Activated CD8-positive, alpha-beta memory T cell treated with anti-CD3 and anti-CD28 coated beads, Interleukin-2, amount 50 U/mL, for 1 hour (primary cell): ENCODE measurements at regions not wholly inside any gene's neighbourhood (a gene's known extent, or its start where the extent isn't known, plus 50 kb on each side); places are given as distances from the start of the nearest gene placed in this dataset.
"Not testable (repeated sequence)": the region's sequence is repeated elsewhere in the genome, so short reads cannot be mapped to it uniquely, and the experiment has no call there.

ENCODE experiments used
- DNase-seq: peaks from one replicate; pipeline ENCODE4 v3.0.0-alpha.2; 2020; ENCODE audit errors: extremely low read depth

- not testable (repeated sequence) for DNase-seq
Observed at GRCh38 chr2:129833465-129833864, 146.0 kb upstream of the RAB6C start.

- DNase-seq, result no peak
Observed at GRCh38 chr2:129847043-129847442, 132.4 kb upstream of the RAB6C start.

- no peak for DNase-seq
Observed at GRCh38 chr2:129849559-129850160, 129.8 kb upstream of the RAB6C start.

DNA sequence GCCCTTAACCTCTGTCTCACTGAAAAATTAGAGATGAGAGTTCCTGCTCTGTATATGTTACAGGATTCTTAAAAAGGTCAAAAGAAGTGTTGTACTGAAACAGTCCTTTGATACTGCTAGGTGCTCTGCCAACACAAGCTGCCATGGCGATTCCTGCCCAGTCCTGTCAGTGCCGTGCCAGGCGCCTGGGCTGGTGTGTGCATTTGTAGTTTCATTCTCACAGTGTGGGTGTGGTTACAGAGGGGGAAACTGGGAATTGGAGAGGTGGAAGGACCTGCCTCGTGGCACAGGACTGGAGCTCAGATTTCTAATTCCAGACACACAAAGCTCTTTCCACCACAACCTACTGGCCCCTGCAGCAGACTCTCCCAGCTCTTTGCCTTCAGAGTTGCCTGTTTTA is 122.3 kb upstream of the RAB6C start:
- no peak for DNase-seq

DNA sequence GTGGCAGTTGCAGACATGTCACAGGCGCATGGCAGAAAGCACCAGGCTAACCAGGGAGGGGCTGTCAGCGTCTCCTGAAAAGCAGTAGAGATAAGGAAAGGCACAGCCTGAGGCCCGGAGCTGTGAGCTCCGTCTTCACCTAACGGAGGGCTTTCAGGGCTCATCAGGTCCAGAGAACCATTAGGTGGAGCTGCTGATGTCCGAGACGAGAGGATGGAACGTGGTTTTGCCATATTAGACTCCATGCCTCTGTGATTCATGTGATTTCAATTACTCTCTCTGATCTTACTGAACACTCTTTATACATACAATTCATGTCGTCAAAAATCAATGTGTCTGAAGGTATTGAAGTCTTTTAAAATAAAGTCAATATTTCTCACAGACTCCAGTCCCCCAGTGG is 120.3 kb upstream of the RAB6C start:
- no peak for DNase-seq

GRCh38 chr2:129860088-129860487 is 119.4 kb upstream of the RAB6C start:
- no peak for DNase-seq

GRCh38 chr2:129861666-129862288 is 117.7 kb upstream of the RAB6C start:
- DNase-seq, result no peak

DNA sequence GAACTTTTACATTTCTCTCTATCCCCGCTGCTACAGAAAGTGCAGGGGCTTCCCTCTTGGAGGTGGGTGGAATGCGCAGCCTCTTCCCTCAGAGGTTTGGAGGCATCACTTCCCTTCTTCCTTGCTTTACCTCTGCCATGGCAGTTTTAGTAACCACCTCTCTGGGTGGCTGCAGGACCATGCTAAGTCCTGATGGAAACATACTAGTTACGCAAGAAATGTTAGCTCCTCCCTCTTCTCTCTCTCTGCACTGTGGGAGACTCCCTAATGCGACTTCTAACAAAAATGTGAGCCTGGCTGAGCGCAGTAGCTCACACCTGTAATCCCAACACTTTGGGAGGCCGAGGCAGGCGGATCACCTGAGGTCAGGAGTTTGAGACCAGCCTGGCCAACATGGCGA is 116.8 kb upstream of the RAB6C start:
- no peak for DNase-seq

DNA sequence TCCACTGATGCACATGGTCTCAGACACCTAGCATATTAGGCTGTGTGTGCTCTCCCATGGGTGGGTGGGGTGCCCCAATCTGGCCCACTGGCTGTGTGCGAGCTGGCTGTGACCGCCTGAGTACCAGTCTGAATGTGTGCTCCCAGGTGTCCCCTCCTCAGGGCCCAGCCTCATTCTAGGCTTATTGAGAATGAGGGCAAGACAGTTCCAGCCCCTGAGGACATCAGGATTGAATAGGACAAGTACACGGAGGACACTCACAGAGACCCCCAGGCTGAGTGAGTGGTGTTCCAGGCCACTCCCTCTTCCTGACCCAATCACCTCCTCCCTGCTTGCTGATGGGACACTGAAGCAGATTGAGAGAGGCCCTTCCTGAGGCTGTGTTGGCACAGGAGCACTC is 116.1 kb upstream of the RAB6C start:
- DNase-seq, result no peak

DNA sequence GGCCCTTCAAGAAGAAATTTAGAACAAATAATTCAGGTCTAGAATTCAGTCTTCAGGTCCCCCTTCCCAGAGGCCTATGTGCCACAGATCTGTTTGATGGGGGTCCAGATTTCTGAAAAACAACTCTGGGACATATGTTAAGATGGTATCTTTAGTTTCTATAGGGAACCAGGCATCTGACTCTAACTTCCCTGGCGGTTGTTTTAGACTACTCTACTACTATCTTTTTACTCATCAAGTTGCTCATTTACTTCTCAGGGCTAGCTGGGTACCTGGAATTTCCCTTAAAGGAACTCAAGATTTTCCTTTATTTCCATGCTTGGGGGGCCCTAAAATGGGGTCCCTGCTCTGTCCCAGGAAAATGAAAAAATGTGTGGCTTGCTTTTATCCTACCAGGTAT is 114.7 kb upstream of the RAB6C start:
- DNase-seq, result no peak

DNA sequence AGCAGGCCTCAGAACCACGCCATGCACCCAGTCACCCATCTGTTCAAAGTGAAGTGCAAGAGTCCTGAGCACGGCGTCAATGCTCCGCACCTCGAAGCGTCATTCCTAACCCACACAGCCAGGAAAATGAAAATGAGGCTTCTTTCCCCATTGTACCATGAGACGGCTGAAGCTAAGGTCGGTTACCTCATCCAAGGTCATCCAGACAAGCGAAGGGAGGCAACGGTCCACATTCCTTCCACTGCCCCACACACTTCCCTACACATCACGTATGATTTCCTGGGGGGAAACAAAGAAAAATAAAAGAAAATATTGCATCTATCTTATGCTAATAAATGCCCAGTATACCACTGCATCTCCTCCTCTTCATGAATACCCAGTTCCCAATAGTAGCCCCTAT is 113.5 kb upstream of the RAB6C start:
- DNase-seq, result no peak

- DNase-seq, result no peak
Observed at GRCh38 chr2:129866391-129866790, 113.1 kb upstream of the RAB6C start.

DNA sequence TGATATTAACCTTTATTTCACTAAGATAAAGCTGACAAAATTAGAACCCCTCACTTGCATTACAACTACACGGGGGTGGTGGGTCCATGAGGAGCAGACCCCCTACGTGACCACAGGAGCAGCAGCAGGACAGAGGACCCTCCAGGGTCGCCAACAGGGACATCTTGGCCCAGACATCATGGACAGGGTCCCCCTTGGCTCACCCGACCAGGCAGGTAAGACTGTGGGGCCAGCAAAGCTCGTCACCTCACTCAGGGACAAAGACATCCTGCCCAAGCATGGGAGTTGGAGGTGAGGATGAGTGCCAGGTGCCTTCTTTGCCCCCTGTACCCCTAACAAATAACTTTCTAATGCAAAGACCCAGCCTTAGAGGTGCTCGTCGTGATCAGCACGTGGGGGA is 111.3 kb upstream of the RAB6C start:
- no peak for DNase-seq

DNA sequence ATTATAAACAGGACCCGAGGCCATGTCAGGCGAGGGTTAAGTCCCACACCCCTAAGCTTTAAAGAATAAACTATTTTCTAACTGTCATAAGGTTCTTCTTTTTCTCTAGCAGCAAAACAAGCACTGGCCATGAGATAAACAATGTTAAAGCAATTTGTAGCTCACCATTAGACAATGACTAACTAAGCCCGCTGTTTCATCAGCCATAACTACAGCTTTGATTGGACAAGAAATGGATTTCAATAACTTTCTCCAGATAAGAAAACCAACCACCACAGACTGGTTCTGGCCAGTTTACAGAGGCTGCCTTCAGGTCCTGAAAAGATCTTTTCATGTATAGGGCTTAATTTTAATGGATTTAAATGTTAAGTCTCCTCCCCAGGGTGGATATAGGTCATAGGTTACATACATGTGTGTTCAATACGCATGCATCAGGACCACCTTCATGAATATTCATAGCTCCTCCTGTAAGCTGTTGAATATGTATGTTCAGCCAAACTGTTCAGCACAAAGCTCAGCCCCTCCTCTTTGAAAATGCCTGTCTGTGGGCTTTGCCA is 108.7 kb upstream of the RAB6C start:
- DNase-seq, result no peak

DNA sequence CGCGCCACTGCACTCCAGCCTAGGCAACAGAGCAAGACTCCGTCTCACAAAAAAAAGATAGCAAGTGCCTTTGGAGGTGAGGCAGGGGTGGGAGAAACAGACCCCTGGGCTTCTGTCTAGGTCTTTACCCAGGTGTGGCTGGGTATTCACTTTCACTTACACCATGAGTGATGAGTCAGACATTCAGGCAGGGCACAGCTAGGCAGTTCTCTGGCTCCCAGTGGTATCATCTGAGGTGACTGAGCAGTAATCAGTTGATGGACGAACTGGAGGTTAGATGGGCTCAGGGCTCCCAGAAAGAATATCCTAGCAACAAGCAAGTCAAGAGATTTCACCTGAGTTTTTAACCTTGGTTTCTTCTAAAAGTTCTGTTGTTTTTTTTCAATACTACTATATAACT is 107.0 kb upstream of the RAB6C start:
- no peak for DNase-seq

DNA sequence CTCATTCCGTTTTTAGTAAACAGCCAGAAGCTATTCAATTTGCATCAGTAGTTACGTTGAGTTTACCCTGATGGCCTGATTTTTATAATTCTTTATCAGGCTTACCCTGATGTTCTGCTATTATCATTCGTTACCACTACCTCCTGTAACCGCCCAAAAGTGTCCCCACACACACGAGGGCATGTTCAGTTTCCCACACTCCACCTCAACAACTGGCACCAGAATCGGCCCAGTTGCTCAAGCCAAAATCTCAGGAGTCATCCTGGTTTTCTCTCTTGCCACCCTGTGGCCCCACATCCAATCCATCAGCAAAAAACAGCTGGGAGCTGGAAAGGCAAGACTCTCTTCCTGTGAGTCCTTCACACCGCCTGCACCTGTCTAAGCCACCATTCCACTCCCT is 102.9 kb upstream of the RAB6C start:
- DNase-seq, result no peak

- peak; percentile 63 for DNase-seq
Observed at GRCh38 chr2:129877289-129877741, 102.2 kb upstream of the RAB6C start.

GRCh38 chr2:129877795-129878775 is 101.4 kb upstream of the RAB6C start:
- DNase-seq, result no peak

DNA sequence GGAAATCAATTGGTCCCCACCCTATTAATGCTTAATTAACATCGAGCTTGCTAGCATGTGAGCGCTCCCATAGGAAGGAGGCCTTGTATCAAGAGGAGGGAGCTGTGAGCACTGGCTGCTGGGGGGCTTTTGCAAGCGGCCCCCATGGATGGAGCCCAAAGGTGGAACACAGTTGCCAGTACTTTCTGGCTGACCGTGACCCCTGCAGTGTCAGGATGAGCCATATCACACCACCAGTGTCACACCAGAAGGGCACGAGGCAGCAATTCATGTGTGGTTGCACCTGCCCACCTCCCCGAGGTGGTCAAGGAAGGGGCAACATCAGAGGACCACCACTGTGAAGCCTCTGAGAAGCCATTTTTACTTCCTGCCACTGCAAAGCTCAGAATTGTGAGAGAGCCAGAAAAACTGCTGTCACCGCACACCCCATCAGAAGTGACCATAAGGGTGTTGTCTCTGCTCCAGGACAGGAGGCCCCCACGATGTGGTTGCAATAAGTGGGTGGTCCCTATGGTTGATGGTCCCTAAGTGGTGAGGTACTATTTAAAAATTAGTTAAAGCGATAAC is 99.8 kb upstream of the RAB6C start:
- DNase-seq, result no peak

DNA sequence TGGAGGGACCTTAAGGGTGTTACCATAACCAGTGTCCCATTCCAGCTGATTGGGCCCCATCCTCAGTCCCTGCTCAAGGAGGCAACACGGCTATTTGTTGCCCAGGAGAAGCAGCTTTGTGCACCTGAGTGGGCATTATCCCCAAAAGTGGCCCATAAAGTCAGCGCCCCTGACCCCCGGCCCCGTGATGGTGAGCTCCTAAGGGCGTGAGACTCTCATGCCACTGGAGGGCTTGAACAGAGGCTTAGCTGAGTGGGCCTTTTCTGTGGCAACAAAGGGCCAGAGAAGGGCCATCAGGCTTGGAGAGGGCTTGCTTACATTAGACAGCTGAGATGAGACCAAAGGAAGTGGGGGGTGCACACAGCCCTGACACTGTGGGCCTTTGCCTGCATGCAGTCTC is 99.2 kb upstream of the RAB6C start:
- DNase-seq, result no peak

GRCh38 chr2:129880971-129881370 is 98.5 kb upstream of the RAB6C start:
- DNase-seq, result no peak

- no peak for DNase-seq
Observed at GRCh38 chr2:129881786-129882396, 97.6 kb upstream of the RAB6C start.
